GM23338 (cell line): ENCODE measurements at regions not wholly inside any gene's neighbourhood (a gene's known extent, or its start where the extent isn't known, plus 50 kb on each side); places are given as distances from the start of the nearest gene placed in this dataset.

Experiments used
- ATAC-seq: fragments of 200-7000 bp; cut with Tn5 transposase; 3 replicates; pipeline ENCODE4 v1.9.1; 2020
- DNase-seq: peaks from one replicate; pipeline ENCODE4 v3.0.0-alpha.2; 2015; ENCODE audit warnings: low spot score
- H2AFZ ChIP-seq: fragments of 200-600 bp; sonication (generic); 2 replicates; pipeline ENCODE4 v1.8.0; 2016; ENCODE audit warnings: antibody characterized with exemption, mild to moderate bottlenecking, moderate library complexity
- H3F3A ChIP-seq: fragments of 200-600 bp; sonication (generic); replicated peaks from 2 replicates; pipeline ENCODE4 v1.8.0; 2017; ENCODE audit warnings: antibody characterized with exemption, mixed run types, low read depth
- H3K27ac ChIP-seq: fragments of 200-600 bp; sonication (generic); 2 replicates; pipeline ENCODE4 v1.6.1; 2016; ENCODE audit warnings: low read depth
- H3K27me3 ChIP-seq: fragments of 200-600 bp; sonication (generic); 2 replicates; pipeline ENCODE4 v1.8.0; 2016; ENCODE audit warnings: mild to moderate bottlenecking, mixed run types, moderate library complexity; ENCODE audit not compliant: insufficient read depth
- H3K36me3 ChIP-seq: fragments of 200-600 bp; sonication (generic); 2 replicates; pipeline ENCODE4 v1.8.0; 2016; ENCODE audit warnings: mild to moderate bottlenecking; ENCODE audit not compliant: insufficient read depth
- H3K4me1 ChIP-seq: fragments of 200-600 bp; sonication (generic); 2 replicates; pipeline ENCODE4 v1.8.0; 2016; ENCODE audit warnings: mild to moderate bottlenecking, moderate library complexity; ENCODE audit not compliant: insufficient read depth
- H3K4me2 ChIP-seq: fragments of 200-600 bp; sonication (generic); 2 replicates; pipeline ENCODE4 v1.7.1; 2017; ENCODE audit warnings: mixed run types
- H3K4me3 ChIP-seq: fragments of 200-600 bp; sonication (generic); 2 replicates; pipeline ENCODE4 v1.6.1; 2016; ENCODE audit warnings: mixed run types
- H3K79me2 ChIP-seq: fragments of 200-600 bp; sonication (generic); replicated peaks from 2 replicates; pipeline ENCODE4 v1.8.0; 2017; ENCODE audit warnings: mild to moderate bottlenecking; ENCODE audit not compliant: insufficient read depth
- H3K9me2 ChIP-seq: fragments of 200-600 bp; sonication (generic); 2 replicates; pipeline ENCODE4 v1.8.0; 2017; ENCODE audit not compliant: insufficient read depth
- H4K20me1 ChIP-seq: fragments of 200-600 bp; sonication (generic); replicated peaks from 2 replicates; pipeline ENCODE4 v1.8.0; 2017; ENCODE audit warnings: mild to moderate bottlenecking; ENCODE audit not compliant: insufficient read depth
- H3K27ac Mint-ChIP-seq: 2 replicates; pipeline ENCODE4 v1.8.0; 2020; ENCODE audit warnings: inconsistent platforms, mild to moderate bottlenecking, moderate library complexity, mixed read lengths
- H3K27me3 Mint-ChIP-seq: 3 replicates; pipeline ENCODE4 v1.8.0; 2022; ENCODE audit warnings: low read depth, mild to moderate bottlenecking, moderate library complexity, mixed read lengths, inconsistent platforms; ENCODE audit not compliant: insufficient read depth, poor library complexity
- H3K36me3 Mint-ChIP-seq: 3 replicates; pipeline ENCODE4 v1.8.0; 2021; ENCODE audit warnings: low read depth, mild to moderate bottlenecking, inconsistent platforms, moderate library complexity, mixed read lengths
- H3K4me1 Mint-ChIP-seq: 3 replicates; pipeline ENCODE4 v1.8.0; 2020; ENCODE audit warnings: mild to moderate bottlenecking, inconsistent platforms, mixed read lengths
- H3K4me3 Mint-ChIP-seq: 3 replicates; pipeline ENCODE4 v1.8.0; 2021; ENCODE audit warnings: moderate library complexity, mild to moderate bottlenecking, inconsistent platforms, mixed read lengths
- H3K9me3 Mint-ChIP-seq: 3 replicates; pipeline ENCODE4 v1.8.0; 2020; ENCODE audit warnings: moderate library complexity, mild to moderate bottlenecking, inconsistent platforms, mixed read lengths
- CREB1 ChIP-seq: fragments of 250-450 bp; sonication (Bioruptor Pico); IDR thresholded peaks from 2 replicates; pipeline ENCODE4 v1.5.0; 2020; ENCODE audit warnings: low read depth, mild to moderate bottlenecking, moderate library complexity
- NANOG ChIP-seq: IDR thresholded peaks from 2 replicates; pipeline ENCODE4 v1.6.1; 2016; ENCODE audit warnings: antibody characterized with exemption, borderline replicate concordance
- POLR2AphosphoS5 ChIP-seq: IDR thresholded peaks from 2 replicates; pipeline ENCODE4 v1.6.1; 2016; ENCODE audit warnings: antibody characterized with exemption, low read depth
- ZNF331 ChIP-seq: fragments of 250-450 bp; sonication (Bioruptor Pico); IDR thresholded peaks from 2 replicates; pipeline ENCODE4 v1.5.0; 2020; ENCODE audit warnings: low read depth, mild to moderate bottlenecking, moderate library complexity
- TF ChIP-seq, protein P1 (sequence below), 2 experiments: fragments of 200-600 bp in 1 of 2; sonication (generic) in 1 of 2; conservative IDR thresholded peaks; 2 replicates each; pipeline versions ENCODE4 v1.5.1 to v1.6.1; 2016 to 2017; ENCODE audit warnings: antibody characterized with exemption in 2 of 2, low read depth in 2 of 2, mild to moderate bottlenecking in 2 of 2, moderate library complexity in 1 of 2
- TF ChIP-seq, protein P2 (sequence below): IDR thresholded peaks from one replicate; pipeline ENCODE4 v1.6.1; 2018; ENCODE audit warnings: antibody characterized with exemption; ENCODE audit not compliant: unreplicated experiment
- TF ChIP-seq, protein P3 (sequence below): fragments of 250-450 bp; sonication (Bioruptor Pico); IDR thresholded peaks from 2 replicates; pipeline ENCODE4 v1.5.0; 2020; ENCODE audit warnings: mild to moderate bottlenecking, moderate library complexity

DNA sequence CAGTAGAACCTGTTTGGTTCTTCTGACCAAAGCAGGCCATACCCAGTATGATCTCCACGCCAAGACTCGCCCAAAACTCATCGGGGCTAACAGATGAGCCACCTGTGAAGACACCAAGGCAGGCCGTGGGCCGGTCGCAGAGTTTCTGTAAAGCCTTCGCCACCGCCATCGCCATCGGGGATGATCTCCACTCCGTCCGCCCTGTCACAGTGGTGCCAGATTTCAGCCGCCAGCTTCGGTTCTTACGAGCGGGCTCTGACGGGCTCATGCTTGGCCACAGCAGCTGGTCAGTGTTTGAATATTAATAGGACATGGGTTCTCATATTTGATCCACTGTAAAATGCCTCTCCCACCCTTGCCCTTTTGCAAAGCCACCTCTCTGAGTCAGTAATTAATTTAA lies 113.2 kb upstream of the TMEM132D start:
- Mint-ChIP-seq H3K27me3 (peaks cover 3% of the 10 kb centered on the region), H3K9me3 (no peaks in the 10 kb centered on the region; the same call in 1 of the 3 replicates), H3K4me1 (no peaks in the 10 kb centered on the region), H3K27ac (no peak overlapping the region), H3K4me3 (no peak overlapping the region), H3K36me3 (peaks cover 33% of the 10 kb centered on the region)
- Histone ChIP-seq H2AFZ (no peak overlapping the region), H3K4me2 (no peak overlapping the region), H4K20me1 (no peaks in the 10 kb centered on the region), H3F3A (no peaks in the 10 kb centered on the region), H3K9me2 (no peaks in the 10 kb centered on the region), H3K79me2 (no peaks in the 10 kb centered on the region), H3K27ac (no peak overlapping the region), H3K36me3 (no peaks in the 10 kb centered on the region; the same call in 1 of the 2 replicates), H3K4me3 (no peak overlapping the region), H3K4me1 (no peaks in the 10 kb centered on the region), H3K27me3 (peaks cover 8% of the 10 kb centered on the region)
- no peak for DNase-seq
- ATAC-seq, result no peak
- TF ChIP-seq, protein P1, sequence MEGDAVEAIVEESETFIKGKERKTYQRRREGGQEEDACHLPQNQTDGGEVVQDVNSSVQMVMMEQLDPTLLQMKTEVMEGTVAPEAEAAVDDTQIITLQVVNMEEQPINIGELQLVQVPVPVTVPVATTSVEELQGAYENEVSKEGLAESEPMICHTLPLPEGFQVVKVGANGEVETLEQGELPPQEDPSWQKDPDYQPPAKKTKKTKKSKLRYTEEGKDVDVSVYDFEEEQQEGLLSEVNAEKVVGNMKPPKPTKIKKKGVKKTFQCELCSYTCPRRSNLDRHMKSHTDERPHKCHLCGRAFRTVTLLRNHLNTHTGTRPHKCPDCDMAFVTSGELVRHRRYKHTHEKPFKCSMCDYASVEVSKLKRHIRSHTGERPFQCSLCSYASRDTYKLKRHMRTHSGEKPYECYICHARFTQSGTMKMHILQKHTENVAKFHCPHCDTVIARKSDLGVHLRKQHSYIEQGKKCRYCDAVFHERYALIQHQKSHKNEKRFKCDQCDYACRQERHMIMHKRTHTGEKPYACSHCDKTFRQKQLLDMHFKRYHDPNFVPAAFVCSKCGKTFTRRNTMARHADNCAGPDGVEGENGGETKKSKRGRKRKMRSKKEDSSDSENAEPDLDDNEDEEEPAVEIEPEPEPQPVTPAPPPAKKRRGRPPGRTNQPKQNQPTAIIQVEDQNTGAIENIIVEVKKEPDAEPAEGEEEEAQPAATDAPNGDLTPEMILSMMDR (conservative IDR thresholded peaks at IDR 0.05; ENCODE audit: low read depth in 2 of 2), result no peak
- TF ChIP-seq ZNF331 (no peak), NANOG (no peak), CREB1 (CRISPR knock-in tag) (no peak), POLR2AphosphoS5 (no peak)
- TF ChIP-seq, protein P2, sequence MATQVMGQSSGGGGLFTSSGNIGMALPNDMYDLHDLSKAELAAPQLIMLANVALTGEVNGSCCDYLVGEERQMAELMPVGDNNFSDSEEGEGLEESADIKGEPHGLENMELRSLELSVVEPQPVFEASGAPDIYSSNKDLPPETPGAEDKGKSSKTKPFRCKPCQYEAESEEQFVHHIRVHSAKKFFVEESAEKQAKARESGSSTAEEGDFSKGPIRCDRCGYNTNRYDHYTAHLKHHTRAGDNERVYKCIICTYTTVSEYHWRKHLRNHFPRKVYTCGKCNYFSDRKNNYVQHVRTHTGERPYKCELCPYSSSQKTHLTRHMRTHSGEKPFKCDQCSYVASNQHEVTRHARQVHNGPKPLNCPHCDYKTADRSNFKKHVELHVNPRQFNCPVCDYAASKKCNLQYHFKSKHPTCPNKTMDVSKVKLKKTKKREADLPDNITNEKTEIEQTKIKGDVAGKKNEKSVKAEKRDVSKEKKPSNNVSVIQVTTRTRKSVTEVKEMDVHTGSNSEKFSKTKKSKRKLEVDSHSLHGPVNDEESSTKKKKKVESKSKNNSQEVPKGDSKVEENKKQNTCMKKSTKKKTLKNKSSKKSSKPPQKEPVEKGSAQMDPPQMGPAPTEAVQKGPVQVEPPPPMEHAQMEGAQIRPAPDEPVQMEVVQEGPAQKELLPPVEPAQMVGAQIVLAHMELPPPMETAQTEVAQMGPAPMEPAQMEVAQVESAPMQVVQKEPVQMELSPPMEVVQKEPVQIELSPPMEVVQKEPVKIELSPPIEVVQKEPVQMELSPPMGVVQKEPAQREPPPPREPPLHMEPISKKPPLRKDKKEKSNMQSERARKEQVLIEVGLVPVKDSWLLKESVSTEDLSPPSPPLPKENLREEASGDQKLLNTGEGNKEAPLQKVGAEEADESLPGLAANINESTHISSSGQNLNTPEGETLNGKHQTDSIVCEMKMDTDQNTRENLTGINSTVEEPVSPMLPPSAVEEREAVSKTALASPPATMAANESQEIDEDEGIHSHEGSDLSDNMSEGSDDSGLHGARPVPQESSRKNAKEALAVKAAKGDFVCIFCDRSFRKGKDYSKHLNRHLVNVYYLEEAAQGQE, result no peak
- TF ChIP-seq, protein P3, sequence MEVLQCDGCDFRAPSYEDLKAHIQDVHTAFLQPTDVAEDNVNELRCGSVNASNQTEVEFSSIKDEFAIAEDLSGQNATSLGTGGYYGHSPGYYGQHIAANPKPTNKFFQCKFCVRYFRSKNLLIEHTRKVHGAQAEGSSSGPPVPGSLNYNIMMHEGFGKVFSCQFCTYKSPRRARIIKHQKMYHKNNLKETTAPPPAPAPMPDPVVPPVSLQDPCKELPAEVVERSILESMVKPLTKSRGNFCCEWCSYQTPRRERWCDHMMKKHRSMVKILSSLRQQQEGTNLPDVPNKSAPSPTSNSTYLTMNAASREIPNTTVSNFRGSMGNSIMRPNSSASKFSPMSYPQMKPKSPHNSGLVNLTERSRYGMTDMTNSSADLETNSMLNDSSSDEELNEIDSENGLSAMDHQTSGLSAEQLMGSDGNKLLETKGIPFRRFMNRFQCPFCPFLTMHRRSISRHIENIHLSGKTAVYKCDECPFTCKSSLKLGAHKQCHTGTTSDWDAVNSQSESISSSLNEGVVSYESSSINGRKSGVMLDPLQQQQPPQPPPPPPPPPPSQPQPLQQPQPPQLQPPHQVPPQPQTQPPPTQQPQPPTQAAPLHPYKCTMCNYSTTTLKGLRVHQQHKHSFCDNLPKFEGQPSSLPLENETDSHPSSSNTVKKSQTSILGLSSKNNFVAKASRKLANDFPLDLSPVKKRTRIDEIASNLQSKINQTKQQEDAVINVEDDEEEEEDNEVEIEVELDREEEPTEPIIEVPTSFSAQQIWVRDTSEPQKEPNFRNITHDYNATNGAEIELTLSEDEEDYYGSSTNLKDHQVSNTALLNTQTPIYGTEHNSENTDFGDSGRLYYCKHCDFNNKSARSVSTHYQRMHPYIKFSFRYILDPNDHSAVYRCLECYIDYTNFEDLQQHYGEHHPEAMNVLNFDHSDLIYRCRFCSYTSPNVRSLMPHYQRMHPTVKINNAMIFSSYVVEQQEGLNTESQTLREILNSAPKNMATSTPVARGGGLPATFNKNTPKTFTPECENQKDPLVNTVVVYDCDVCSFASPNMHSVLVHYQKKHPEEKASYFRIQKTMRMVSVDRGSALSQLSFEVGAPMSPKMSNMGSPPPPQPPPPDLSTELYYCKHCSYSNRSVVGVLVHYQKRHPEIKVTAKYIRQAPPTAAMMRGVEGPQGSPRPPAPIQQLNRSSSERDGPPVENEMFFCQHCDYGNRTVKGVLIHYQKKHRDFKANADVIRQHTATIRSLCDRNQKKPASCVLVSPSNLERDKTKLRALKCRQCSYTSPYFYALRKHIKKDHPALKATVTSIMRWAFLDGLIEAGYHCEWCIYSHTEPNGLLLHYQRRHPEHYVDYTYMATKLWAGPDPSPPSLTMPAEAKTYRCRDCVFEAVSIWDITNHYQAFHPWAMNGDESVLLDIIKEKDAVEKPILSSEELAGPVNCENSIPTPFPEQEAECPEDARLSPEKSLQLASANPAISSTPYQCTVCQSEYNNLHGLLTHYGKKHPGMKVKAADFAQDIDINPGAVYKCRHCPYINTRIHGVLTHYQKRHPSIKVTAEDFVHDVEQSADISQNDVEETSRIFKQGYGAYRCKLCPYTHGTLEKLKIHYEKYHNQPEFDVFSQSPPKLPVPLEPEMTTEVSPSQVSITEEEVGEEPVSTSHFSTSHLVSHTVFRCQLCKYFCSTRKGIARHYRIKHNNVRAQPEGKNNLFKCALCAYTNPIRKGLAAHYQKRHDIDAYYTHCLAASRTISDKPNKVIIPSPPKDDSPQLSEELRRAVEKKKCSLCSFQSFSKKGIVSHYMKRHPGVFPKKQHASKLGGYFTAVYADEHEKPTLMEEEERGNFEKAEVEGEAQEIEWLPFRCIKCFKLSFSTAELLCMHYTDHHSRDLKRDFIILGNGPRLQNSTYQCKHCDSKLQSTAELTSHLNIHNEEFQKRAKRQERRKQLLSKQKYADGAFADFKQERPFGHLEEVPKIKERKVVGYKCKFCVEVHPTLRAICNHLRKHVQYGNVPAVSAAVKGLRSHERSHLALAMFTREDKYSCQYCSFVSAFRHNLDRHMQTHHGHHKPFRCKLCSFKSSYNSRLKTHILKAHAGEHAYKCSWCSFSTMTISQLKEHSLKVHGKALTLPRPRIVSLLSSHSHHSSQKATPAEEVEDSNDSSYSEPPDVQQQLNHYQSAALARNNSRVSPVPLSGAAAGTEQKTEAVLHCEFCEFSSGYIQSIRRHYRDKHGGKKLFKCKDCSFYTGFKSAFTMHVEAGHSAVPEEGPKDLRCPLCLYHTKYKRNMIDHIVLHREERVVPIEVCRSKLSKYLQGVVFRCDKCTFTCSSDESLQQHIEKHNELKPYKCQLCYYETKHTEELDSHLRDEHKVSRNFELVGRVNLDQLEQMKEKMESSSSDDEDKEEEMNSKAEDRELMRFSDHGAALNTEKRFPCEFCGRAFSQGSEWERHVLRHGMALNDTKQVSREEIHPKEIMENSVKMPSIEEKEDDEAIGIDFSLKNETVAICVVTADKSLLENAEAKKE (CRISPR knock-in tag), result no peak
